HL-60 (cell line): ENCODE measurements at regions not wholly inside any gene's neighbourhood (a gene's known extent, or its start where the extent isn't known, plus 50 kb on each side); places are given as distances from the start of the nearest gene placed in this dataset.

Experiments used
- GABPA ChIP-seq: IDR thresholded peaks from 2 replicates; pipeline ENCODE4 v1.6.1; 2012; ENCODE audit warnings: low read depth
- POLR2AphosphoS5 ChIP-seq: IDR thresholded peaks from 2 replicates; pipeline ENCODE4 v1.6.1; 2012; ENCODE audit warnings: low read depth
- SPI1 ChIP-seq: IDR thresholded peaks from 2 replicates; pipeline ENCODE4 v1.6.1; 2012; ENCODE audit warnings: low read depth, mild to moderate bottlenecking, borderline replicate concordance
- TF ChIP-seq, protein P1 (sequence below): IDR thresholded peaks from one replicate; pipeline ENCODE4 v1.5.1; 2011; ENCODE audit warnings: low read length, control low read depth, inconsistent platforms; ENCODE audit not compliant: insufficient read depth

DNA sequence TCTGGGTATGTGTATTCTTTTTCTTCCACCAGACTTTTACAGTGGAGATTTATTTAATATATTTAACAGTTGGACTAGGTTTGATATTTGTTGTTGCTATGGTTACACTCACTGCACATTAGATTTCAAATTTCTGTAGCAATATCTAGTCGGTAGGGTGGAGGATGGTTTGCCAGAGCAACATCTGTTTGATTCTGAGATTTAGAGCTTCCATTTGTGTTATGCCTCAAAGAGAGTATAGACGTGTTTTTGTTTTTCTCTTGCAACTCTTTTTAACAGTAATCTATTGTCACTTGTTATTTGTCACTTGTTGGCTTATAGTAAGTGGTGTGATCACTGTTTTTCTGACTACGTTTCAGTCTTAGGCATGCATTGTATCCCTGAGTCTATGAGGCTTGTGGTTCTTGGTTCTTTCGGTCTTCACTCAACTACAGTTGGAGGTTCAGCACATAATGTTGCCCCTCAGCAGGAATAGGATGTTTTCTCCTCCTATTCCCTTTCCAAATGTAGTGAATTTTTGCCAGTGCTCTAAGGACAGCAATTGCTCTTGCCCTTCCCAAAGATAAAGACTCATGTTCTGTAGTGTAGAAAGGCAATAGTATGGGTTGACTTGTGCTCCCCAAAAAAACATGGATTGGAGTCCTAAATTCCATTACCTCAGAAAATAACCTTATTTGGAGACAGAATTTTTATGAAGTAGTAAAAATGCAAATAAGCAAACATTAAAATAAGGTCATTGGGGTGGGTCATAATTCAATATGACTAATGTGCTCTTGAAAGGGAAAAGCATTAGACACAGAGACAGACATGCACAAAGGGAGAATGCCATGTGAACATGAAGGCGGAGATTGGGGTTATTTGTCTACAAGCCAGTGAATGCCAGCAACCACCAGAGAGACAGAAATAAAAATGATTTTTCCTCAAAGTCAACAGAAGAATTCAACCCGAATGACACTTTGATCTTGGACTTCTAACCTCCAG, 692.1 kb downstream of the DIPK2A start:
- TF ChIP-seq SPI1, result no peak
- TF ChIP-seq, protein P1, sequence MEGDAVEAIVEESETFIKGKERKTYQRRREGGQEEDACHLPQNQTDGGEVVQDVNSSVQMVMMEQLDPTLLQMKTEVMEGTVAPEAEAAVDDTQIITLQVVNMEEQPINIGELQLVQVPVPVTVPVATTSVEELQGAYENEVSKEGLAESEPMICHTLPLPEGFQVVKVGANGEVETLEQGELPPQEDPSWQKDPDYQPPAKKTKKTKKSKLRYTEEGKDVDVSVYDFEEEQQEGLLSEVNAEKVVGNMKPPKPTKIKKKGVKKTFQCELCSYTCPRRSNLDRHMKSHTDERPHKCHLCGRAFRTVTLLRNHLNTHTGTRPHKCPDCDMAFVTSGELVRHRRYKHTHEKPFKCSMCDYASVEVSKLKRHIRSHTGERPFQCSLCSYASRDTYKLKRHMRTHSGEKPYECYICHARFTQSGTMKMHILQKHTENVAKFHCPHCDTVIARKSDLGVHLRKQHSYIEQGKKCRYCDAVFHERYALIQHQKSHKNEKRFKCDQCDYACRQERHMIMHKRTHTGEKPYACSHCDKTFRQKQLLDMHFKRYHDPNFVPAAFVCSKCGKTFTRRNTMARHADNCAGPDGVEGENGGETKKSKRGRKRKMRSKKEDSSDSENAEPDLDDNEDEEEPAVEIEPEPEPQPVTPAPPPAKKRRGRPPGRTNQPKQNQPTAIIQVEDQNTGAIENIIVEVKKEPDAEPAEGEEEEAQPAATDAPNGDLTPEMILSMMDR, result no peak
- TF ChIP-seq POLR2AphosphoS5, result no peak
- no peak for TF ChIP-seq GABPA
